HepG2 (cell line): ENCODE measurements at regions not wholly inside any gene's neighbourhood (a gene's known extent, or its start where the extent isn't known, plus 50 kb on each side); places are given as distances from the start of the nearest gene placed in this dataset.

Experiments used
- ATAC-seq: fragments of 200-7000 bp; cut with Tn5 transposase; 3 replicates; pipeline ENCODE4 v1.9.1; 2020; ENCODE audit warnings: mild to moderate bottlenecking, moderate library complexity
- BruUV-seq: library from RNA; stranded (reverse); fragments of 400-500 nt; replicated peaks from 2 replicates; lab custom pipeline; 2021; lab: Mats Ljungman, UMichigan
- CTCF ChIA-PET: fragments of 300-600 bp; formaldehyde crosslinking; extraction: SDS; loops from one replicate; lab custom pipeline; 2021; ENCODE audit warnings: low total read pairs, inconsistent platforms, low intra/inter-chr PET ratio; lab: Yijun Ruan, JAX
- POLR2A ChIA-PET: fragments of 350-600 bp; sonication (Branson Sonifier 250); formaldehyde crosslinking; loops from one replicate; lab custom pipeline; 2020; ENCODE audit warnings: antibody characterized with exemption, inconsistent platforms; lab: Yijun Ruan, JAX
- DNase-seq: peaks from one replicate; pipeline ENCODE4 v3.0.0-alpha.2; 2015; ENCODE audit warnings: low spot score
- FAIRE-seq: peaks from 3 replicates; lab custom pipeline; 2011; peaks lifted over from hg19 to GRCh38; lab: Jason Lieb, UNC
- H2AFZ ChIP-seq: one replicate; pipeline ENCODE4 v1.6.1; 2011; ENCODE audit warnings: low read length, inconsistent platforms
- H3K27ac ChIP-seq: fragments of 300-600 bp; 3 replicates; pipeline ENCODE4 v1.8.0; 2011; ENCODE audit warnings: mixed run types, mild to moderate bottlenecking, mixed read lengths, low read length, inconsistent platforms; ENCODE audit not compliant: insufficient read depth; ENCODE audit errors: extremely low read length
- H3K27me3 ChIP-seq, 2 experiments: fragments of 200-600 bp in 1 of 2; 2 replicates in 1 of 2; 3 replicates in 1 of 2; pipeline versions ENCODE4 v1.6.0 to v1.8.0; 2011; ENCODE audit warnings: low read length in 2 of 2, mild to moderate bottlenecking in 2 of 2, moderate library complexity in 2 of 2, inconsistent platforms in 1 of 2; ENCODE audit not compliant: insufficient read depth in 2 of 2, control insufficient read depth in 1 of 2
- H3K36me3 ChIP-seq, 2 experiments: fragments of 200-600 bp in 1 of 2; replicated peaks in 1 of 2; 2 replicates in 1 of 2; 3 replicates in 1 of 2; pipeline versions ENCODE4 v1.5.1 to v1.8.0; 2011; ENCODE audit warnings: low read length in 2 of 2, inconsistent platforms in 1 of 2; ENCODE audit not compliant: insufficient read depth in 2 of 2, control insufficient read depth in 1 of 2
- H3K4me1 ChIP-seq: 2 replicates; pipeline ENCODE4 v1.5.1; 2012; ENCODE audit warnings: low read length, inconsistent platforms; ENCODE audit not compliant: insufficient read depth
- H3K4me2 ChIP-seq: 2 replicates; pipeline ENCODE4 v1.6.0; 2011; ENCODE audit warnings: low read depth, low read length, inconsistent platforms
- H3K4me3 ChIP-seq, 3 experiments: fragments of 200-600 bp in 1 of 3; sonication (generic), shearing (Covaris generic) in 1 of 3; replicated peaks in 1 of 3; 2 replicates each; pipeline ENCODE4 v1.5.1; 2011 to 2016; ENCODE audit warnings: low read length in 3 of 3, inconsistent platforms in 2 of 3, low read depth in 2 of 3, mild to moderate bottlenecking in 2 of 3, control low read depth in 1 of 3, mixed read lengths in 1 of 3; ENCODE audit not compliant: insufficient read depth in 1 of 3
- H3K79me2 ChIP-seq: one replicate; pipeline ENCODE4 v1.6.1; 2011; ENCODE audit warnings: low read length, inconsistent platforms; ENCODE audit not compliant: insufficient read depth
- H3K9ac ChIP-seq: 2 replicates; pipeline ENCODE4 v1.6.0; 2011; ENCODE audit warnings: mild to moderate bottlenecking, low read depth, low read length, inconsistent platforms; ENCODE audit not compliant: insufficient read depth
- H3K9me3 ChIP-seq: 2 replicates; pipeline ENCODE4 v1.5.1; 2012; ENCODE audit warnings: mild to moderate bottlenecking, low read length
- H4K20me1 ChIP-seq: 2 replicates; pipeline ENCODE4 v1.6.0; 2011; ENCODE audit warnings: inconsistent platforms, mild to moderate bottlenecking, low read length, moderate library complexity; ENCODE audit not compliant: insufficient read depth
- FOXO4 ChIP-seq: sonication (generic); formaldehyde crosslinking; conservative IDR thresholded peaks from 2 replicates; pipeline ENCODE4 v1.8.1; 2023; ENCODE audit warnings: missing genetic modification reagents
- HDAC6 ChIP-seq: fragments of 200-600 bp; sonication (generic); IDR thresholded peaks from 2 replicates; pipeline ENCODE4 v1.7.0; 2017; ENCODE audit warnings: mild to moderate bottlenecking, antibody characterized with exemption, low read length, low read depth
- LRRFIP1 ChIP-seq: sonication (generic); formaldehyde crosslinking; conservative IDR thresholded peaks from 2 replicates; pipeline ENCODE4 v1.4.0; 2020; ENCODE audit warnings: missing genetic modification reagents
- RBFOX2 ChIP-seq: fragments of 200-400 bp; formaldehyde crosslinking; IDR thresholded peaks from 2 replicates; pipeline ENCODE4 v1.6.1; 2017; ENCODE audit warnings: low read depth, mild to moderate bottlenecking, low read length
- SMAD1 ChIP-seq: sonication (generic); formaldehyde crosslinking; IDR thresholded peaks from 2 replicates; pipeline ENCODE4 v1.4.0; 2020; ENCODE audit warnings: missing genetic modification reagents, low read depth, mild to moderate bottlenecking, borderline replicate concordance
- ZBTB40 ChIP-seq, 2 experiments: fragments of 450-650 bp in 1 of 2; sonication (generic) in 1 of 2; formaldehyde crosslinking in 1 of 2; IDR thresholded peaks; 2 replicates each; pipeline versions ENCODE4 v1.6.1 to v1.8.0; 2016 to 2022; ENCODE audit warnings: antibody characterized with exemption in 1 of 2, mild to moderate bottlenecking in 1 of 2, missing genetic modification reagents in 1 of 2
- ZMYM3 ChIP-seq: sonication (generic); formaldehyde crosslinking; IDR thresholded peaks from 2 replicates; pipeline ENCODE4 v1.5.1; 2020; ENCODE audit warnings: mild to moderate bottlenecking, missing genetic modification reagents
- ZNF333 ChIP-seq: sonication (generic); formaldehyde crosslinking; IDR thresholded peaks from 2 replicates; pipeline ENCODE4 v1.4.0; 2020; ENCODE audit warnings: mild to moderate bottlenecking, missing genetic modification reagents, borderline replicate concordance
- ZNF766 ChIP-seq: sonication (generic); formaldehyde crosslinking; IDR thresholded peaks from 2 replicates; pipeline ENCODE4 v1.5.0; 2020; ENCODE audit warnings: missing genetic modification reagents, borderline replicate concordance
- WGBS: methylation state at CpG from one replicate; pipeline ENCODE4 v1.1.6; 2017; ENCODE audit warnings: low lambda C conversion rate; 5-methylcytosine and 5-hydroxymethylcytosine counted together
- in situ Hi-C: cut with HindIII; loops from 2 replicates; pipeline ENCODE4 v1.10.0; 2017; ENCODE audit warnings: low pct_unique_long_range_greater_than_20kb; ENCODE audit not compliant: extremely low pct_ligation_motif_present
- intact Hi-C: fragments of 100-400 bp; cut with micrococcal nuclease; formaldehyde crosslinking; loops from one replicate; pipeline ENCODE4 v1.10.0; 2022; ENCODE audit not compliant: unreplicated experiment

GRCh38 chr11:119476666-119477331 is 53.8 kb upstream of the THY1 start:
- Histone ChIP-seq H3K79me2 (no peaks in the 10 kb centered on the region), H4K20me1 (peaks cover 11% of the 10 kb centered on the region; the same call in 1 of the 2 replicates), H2AFZ (no peak overlapping the region), H3K4me2 (peak overlapping the region; percentile 13; the same call in 1 of the 2 replicates), H3K9ac (no peak overlapping the region), H3K36me3 (no peaks in the 10 kb centered on the region; a peak in 1 of 5 replicates), H3K4me1 (peaks cover 54% of the 10 kb centered on the region), H3K27ac (no peak overlapping the region), H3K27me3 (peaks cover 3% of the 10 kb centered on the region in 2 experiments; a peak in 3 of 5 replicates), H3K4me3 (no peak overlapping the region), H3K9me3 (no peaks in the 10 kb centered on the region)
- intact Hi-C loops: no loop called here
- DNase-seq (no peak), FAIRE-seq (no peak), ATAC-seq (no peak)
- ChIA-PET CTCF (no interaction called here), POLR2A (no interaction called here)
- 14% methylated on average over 7 of the region's 10 CpGs for WGBS
- no TSS peak for BruUV-seq
- in situ Hi-C loops: loop anchor here (10.0 kb wide), 2 partner anchors 142 to 282 kb away; partner anchors contain the start of gene RNF26
- TF ChIP-seq SMAD1 (CRISPR knock-in tag) (no peak), HDAC6 (no peak), ZNF333 (CRISPR knock-in tag) (no peak), FOXO4 (CRISPR knock-in tag) (no peak), RBFOX2 (no peak), ZBTB40 (IDR thresholded peaks at IDR 0.05) (no peak), ZBTB40 (CRISPR knock-in tag; IDR thresholded peaks at IDR 0.05) (no peak), LRRFIP1 (CRISPR knock-in tag) (no peak), ZMYM3 (no peak), ZNF766 (CRISPR knock-in tag) (no peak)
